ENCODE measurements at regions not wholly inside any gene's neighbourhood (a gene's known extent, or its start where the extent isn't known, plus 50 kb on each side); places are given as distances from the start of the nearest gene placed in this dataset.

DNA sequence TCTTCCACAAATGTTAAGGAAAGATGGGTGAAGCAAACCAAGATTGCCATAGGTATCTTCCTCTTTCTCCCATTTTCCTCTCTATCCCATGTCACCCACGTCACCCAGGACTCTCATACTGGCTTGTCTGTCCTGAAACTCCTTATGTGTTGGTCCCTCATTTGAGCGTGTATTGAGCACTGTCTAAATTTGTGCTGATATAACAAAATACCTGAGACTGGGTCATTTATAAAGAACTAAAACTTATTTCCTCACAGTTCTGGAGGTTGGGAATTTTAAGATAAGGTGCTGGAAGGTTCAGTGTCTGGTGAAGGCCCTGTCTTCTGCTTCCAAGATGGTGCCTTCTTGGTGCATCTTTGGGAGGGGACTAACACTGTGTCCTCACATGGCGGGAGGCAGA, 186.9 kb upstream of the SLC24A5 start:
- no peak for TF ChIP-seq CREB1 (CRISPR knock-in tag; IDR thresholded peaks at IDR 0.05)
- TF ChIP-seq, protein P1, sequence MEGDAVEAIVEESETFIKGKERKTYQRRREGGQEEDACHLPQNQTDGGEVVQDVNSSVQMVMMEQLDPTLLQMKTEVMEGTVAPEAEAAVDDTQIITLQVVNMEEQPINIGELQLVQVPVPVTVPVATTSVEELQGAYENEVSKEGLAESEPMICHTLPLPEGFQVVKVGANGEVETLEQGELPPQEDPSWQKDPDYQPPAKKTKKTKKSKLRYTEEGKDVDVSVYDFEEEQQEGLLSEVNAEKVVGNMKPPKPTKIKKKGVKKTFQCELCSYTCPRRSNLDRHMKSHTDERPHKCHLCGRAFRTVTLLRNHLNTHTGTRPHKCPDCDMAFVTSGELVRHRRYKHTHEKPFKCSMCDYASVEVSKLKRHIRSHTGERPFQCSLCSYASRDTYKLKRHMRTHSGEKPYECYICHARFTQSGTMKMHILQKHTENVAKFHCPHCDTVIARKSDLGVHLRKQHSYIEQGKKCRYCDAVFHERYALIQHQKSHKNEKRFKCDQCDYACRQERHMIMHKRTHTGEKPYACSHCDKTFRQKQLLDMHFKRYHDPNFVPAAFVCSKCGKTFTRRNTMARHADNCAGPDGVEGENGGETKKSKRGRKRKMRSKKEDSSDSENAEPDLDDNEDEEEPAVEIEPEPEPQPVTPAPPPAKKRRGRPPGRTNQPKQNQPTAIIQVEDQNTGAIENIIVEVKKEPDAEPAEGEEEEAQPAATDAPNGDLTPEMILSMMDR (IDR thresholded peaks at IDR 0.05) = no peak
- TF ChIP-seq NFYB (CRISPR knock-in tag; conservative IDR thresholded peaks at IDR 0.05; ENCODE audit: low read depth) = no peak
- no peak for TF ChIP-seq ZNF416 (CRISPR knock-in tag; IDR thresholded peaks at IDR 0.05)
- TF ChIP-seq, protein P2, sequence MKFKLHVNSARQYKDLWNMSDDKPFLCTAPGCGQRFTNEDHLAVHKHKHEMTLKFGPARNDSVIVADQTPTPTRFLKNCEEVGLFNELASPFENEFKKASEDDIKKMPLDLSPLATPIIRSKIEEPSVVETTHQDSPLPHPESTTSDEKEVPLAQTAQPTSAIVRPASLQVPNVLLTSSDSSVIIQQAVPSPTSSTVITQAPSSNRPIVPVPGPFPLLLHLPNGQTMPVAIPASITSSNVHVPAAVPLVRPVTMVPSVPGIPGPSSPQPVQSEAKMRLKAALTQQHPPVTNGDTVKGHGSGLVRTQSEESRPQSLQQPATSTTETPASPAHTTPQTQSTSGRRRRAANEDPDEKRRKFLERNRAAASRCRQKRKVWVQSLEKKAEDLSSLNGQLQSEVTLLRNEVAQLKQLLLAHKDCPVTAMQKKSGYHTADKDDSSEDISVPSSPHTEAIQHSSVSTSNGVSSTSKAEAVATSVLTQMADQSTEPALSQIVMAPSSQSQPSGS (CRISPR knock-in tag; IDR thresholded peaks at IDR 0.05; ENCODE audit: borderline replicate concordance, low read depth) = no peak
- TF ChIP-seq NR2C2 (CRISPR knock-in tag; IDR thresholded peaks at IDR 0.05) = no peak
- TF ChIP-seq, protein P3, sequence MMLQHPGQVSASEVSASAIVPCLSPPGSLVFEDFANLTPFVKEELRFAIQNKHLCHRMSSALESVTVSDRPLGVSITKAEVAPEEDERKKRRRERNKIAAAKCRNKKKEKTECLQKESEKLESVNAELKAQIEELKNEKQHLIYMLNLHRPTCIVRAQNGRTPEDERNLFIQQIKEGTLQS (CRISPR knock-in tag; conservative IDR thresholded peaks at IDR 0.05) = no peak
- no peak for TF ChIP-seq ATF1 (CRISPR knock-in tag; IDR thresholded peaks at IDR 0.05)
- no peak for TF ChIP-seq ESRRA (CRISPR knock-in tag; IDR thresholded peaks at IDR 0.05; ENCODE audit: borderline replicate concordance)
- TF ChIP-seq, protein P4, sequence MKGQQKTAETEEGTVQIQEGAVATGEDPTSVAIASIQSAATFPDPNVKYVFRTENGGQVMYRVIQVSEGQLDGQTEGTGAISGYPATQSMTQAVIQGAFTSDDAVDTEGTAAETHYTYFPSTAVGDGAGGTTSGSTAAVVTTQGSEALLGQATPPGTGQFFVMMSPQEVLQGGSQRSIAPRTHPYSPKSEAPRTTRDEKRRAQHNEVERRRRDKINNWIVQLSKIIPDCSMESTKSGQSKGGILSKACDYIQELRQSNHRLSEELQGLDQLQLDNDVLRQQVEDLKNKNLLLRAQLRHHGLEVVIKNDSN (CRISPR knock-in tag; IDR thresholded peaks at IDR 0.05) = no peak
- no peak for TF ChIP-seq GABPB1 (CRISPR knock-in tag; IDR thresholded peaks at IDR 0.05)
- no peak for TF ChIP-seq NFE2L1 (CRISPR knock-in tag; IDR thresholded peaks at IDR 0.05)
- TF ChIP-seq SMAD3 (CRISPR knock-in tag; IDR thresholded peaks at IDR 0.05; ENCODE audit: borderline replicate concordance) = no peak
